ENCODE measurements at regions not wholly inside any gene's neighbourhood (a gene's known extent, or its start where the extent isn't known, plus 50 kb on each side); places are given as distances from the start of the nearest gene placed in this dataset.

DNA sequence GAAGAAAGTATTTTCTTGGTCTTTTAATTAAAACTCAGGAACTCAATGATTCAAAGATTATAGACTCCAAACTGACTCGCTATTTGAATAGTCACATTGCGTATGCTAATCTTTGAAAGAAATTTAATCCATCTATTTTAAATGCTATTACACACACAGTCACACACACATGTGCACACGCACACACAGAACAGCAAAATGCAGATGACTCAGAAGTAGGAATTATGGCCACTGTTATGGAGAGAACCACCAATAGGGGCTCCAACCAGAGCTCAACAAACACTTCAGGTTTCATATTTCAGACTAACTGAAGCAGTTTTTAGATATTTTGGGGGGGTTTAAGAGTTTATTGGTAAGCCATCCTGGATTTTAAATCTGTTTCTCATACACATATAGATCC is 1917.9 kb downstream of the EFNA5 start:
- TF ChIP-seq, protein P1, sequence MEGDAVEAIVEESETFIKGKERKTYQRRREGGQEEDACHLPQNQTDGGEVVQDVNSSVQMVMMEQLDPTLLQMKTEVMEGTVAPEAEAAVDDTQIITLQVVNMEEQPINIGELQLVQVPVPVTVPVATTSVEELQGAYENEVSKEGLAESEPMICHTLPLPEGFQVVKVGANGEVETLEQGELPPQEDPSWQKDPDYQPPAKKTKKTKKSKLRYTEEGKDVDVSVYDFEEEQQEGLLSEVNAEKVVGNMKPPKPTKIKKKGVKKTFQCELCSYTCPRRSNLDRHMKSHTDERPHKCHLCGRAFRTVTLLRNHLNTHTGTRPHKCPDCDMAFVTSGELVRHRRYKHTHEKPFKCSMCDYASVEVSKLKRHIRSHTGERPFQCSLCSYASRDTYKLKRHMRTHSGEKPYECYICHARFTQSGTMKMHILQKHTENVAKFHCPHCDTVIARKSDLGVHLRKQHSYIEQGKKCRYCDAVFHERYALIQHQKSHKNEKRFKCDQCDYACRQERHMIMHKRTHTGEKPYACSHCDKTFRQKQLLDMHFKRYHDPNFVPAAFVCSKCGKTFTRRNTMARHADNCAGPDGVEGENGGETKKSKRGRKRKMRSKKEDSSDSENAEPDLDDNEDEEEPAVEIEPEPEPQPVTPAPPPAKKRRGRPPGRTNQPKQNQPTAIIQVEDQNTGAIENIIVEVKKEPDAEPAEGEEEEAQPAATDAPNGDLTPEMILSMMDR (IDR thresholded peaks at IDR 0.05; ENCODE audit: insufficient read depth, low read depth, low read length), result no peak
- TF ChIP-seq EZH2 (IDR thresholded peaks at IDR 0.05; ENCODE audit: insufficient read depth, low read length), result no peak

All from astrocyte (in vitro differentiated cells and primary cell).